CD4-positive, alpha-beta T cell (primary cell): ENCODE measurements at regions not wholly inside any gene's neighbourhood (a gene's known extent, or its start where the extent isn't known, plus 50 kb on each side); places are given as distances from the start of the nearest gene placed in this dataset.

Experiments
- ATAC-seq: fragments of 200-7000 bp; cut with Tn5 transposase; one replicate; pipeline ENCODE4 v1.10.0; 2022; ENCODE audit warnings: mild to moderate bottlenecking; ENCODE audit not compliant: poor library complexity
- CTCF ChIA-PET: fragments of 350-600 bp; sonication (Branson Sonifier 250); formaldehyde crosslinking; loops from one replicate; lab custom pipeline; 2021; ENCODE audit warnings: antibody characterized with exemption, inconsistent platforms; lab: Charles Lee
- POLR2A ChIA-PET: fragments of 350-600 bp; sonication (Branson Sonifier 250); formaldehyde crosslinking; loops from one replicate; lab custom pipeline; 2021; ENCODE audit warnings: antibody characterized with exemption, inconsistent platforms; lab: Charles Lee
- DNase-seq, 14 experiments: peaks; one replicate each; pipeline ENCODE4 v3.0.0-alpha.2; 2013 to 2020; ENCODE audit warnings: mixed read lengths in 2 of 14
- H3K27ac ChIP-seq, 2 donors: one replicate each; pipeline versions ENCODE4 v1.5.1 to v1.7.0; 2013; ENCODE audit warnings: low read length in 2 of 2, low read depth in 1 of 2, mild to moderate bottlenecking in 1 of 2
- H3K27me3 ChIP-seq, 2 experiments: 1 replicate in 1 of 2; 2 replicates in 1 of 2; pipeline versions ENCODE4 v1.6.1 to v1.7.0; 2013; ENCODE audit warnings: low read length in 2 of 2, control low read depth in 1 of 2, mild to moderate bottlenecking in 1 of 2, moderate library complexity in 1 of 2; ENCODE audit not compliant: insufficient read depth in 2 of 2, control insufficient read depth in 1 of 2
- H3K36me3 ChIP-seq: one replicate; pipeline ENCODE4 v1.6.1; 2013; ENCODE audit warnings: low read length, control low read depth; ENCODE audit not compliant: insufficient read depth
- H3K4me1 ChIP-seq: one replicate; pipeline ENCODE4 v1.6.1; 2013; ENCODE audit warnings: low read length, control low read depth; ENCODE audit not compliant: insufficient read depth
- H3K4me3 ChIP-seq: one replicate; pipeline ENCODE4 v1.5.1; 2013; ENCODE audit warnings: mild to moderate bottlenecking, low read length, moderate library complexity
- H3K9me3 ChIP-seq, 2 experiments: 1 replicate in 1 of 2; 2 replicates in 1 of 2; pipeline versions ENCODE4 v1.6.1 to v1.7.0; 2013; ENCODE audit warnings: low read length in 2 of 2, mild to moderate bottlenecking in 2 of 2, control low read depth in 1 of 2, moderate library complexity in 1 of 2; ENCODE audit not compliant: control insufficient read depth in 1 of 2, insufficient read depth in 1 of 2
- H3K27ac Mint-ChIP-seq: one replicate; pipeline ENCODE4 v1.8.0; 2020; ENCODE audit warnings: mixed read lengths
- H3K27me3 Mint-ChIP-seq: one replicate; pipeline ENCODE4 v1.8.0; 2021; ENCODE audit warnings: mixed read lengths
- H3K36me3 Mint-ChIP-seq: one replicate; pipeline ENCODE4 v1.8.0; 2021; ENCODE audit warnings: low read depth, mixed read lengths
- H3K4me1 Mint-ChIP-seq: one replicate; pipeline ENCODE4 v1.8.0; 2021; ENCODE audit warnings: low read depth, mixed read lengths
- H3K4me3 Mint-ChIP-seq: one replicate; pipeline ENCODE4 v1.8.0; 2020; ENCODE audit warnings: mild to moderate bottlenecking, mixed read lengths
- H3K9me3 Mint-ChIP-seq: one replicate; pipeline ENCODE4 v1.8.0; 2020; ENCODE audit warnings: mixed read lengths
- CTCF ChIP-seq: fragments of 200-600 bp; IDR thresholded peaks from one replicate; pipeline ENCODE4 v1.8.0; 2022; ENCODE audit warnings: antibody characterized with exemption, mild to moderate bottlenecking
- intact Hi-C, 2 experiments: fragments of 100-400 bp; cut with DNase I in 1 of 2; cut with micrococcal nuclease in 1 of 2; formaldehyde crosslinking; loops; one replicate each; pipeline versions ENCODE4 v1.15.1 to v1.9.0; 2023 to 2025; cut with DNase I, micrococcal nuclease

GRCh38 chr13:55230570-55230908 is 1910.2 kb upstream of the PRR20A start:
- POLR2A ChIA-PET, result no interaction called here
- intact Hi-C loops, result no loop called here
- no peak for DNase-seq

DNA sequence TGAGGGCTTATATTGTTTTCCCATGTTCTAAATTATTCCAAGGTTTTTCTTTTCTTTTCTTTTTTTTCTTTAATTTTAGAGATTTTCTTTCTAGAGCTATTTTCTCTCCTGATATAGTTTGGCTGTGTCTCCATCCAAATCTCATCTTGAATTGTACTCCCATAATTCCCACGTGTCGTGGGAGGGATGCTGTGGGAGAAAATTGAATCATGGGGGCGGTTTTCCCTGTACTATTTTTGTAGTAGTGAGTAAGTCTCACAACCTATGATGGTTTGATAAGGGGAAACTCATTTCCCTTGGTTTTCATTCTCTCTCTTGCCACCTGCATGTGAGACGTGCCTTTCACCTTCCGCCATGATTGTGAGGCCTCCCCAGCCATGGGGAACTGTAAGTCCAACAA is 1906.4 kb upstream of the PRR20A start:
- ATAC-seq (no peak), DNase-seq (no peak)
- POLR2A ChIA-PET, result no interaction called here
- H3K27ac ChIP-seq, result no peak overlapping the region
- peaks cover 11% of the 10 kb centered on the region for H3K9me3 Mint-ChIP-seq
- no peaks in the 10 kb centered on the region for H3K4me1 Mint-ChIP-seq
- no peak overlapping the region for H3K27ac Mint-ChIP-seq
- CTCF ChIA-PET, result no interaction called here
- H3K36me3 ChIP-seq, result no peaks in the 10 kb centered on the region
- H3K27me3 ChIP-seq, result no peaks in the 10 kb centered on the region
- H3K27me3 Mint-ChIP-seq, result no peaks in the 10 kb centered on the region
- no peak overlapping the region for H3K4me3 ChIP-seq
- no peak overlapping the region for H3K4me3 Mint-ChIP-seq
- intact Hi-C loops, result no loop called here
- H3K36me3 Mint-ChIP-seq, result no peaks in the 10 kb centered on the region
- no peaks in the 10 kb centered on the region for H3K9me3 ChIP-seq
- no peak for TF ChIP-seq CTCF
- H3K4me1 ChIP-seq, result no peaks in the 10 kb centered on the region

More at GRCh38 chr13:55230570-55230908, 1910.2 kb upstream of the PRR20A start:
- Mint-ChIP-seq H3K4me1 (no peaks in the 10 kb centered on the region), H3K27ac (no peak overlapping the region), H3K9me3 (peaks cover 12% of the 10 kb centered on the region), H3K27me3 (no peaks in the 10 kb centered on the region), H3K36me3 (no peaks in the 10 kb centered on the region), H3K4me3 (no peak overlapping the region)
- Histone ChIP-seq H3K4me3 (no peak overlapping the region), H3K9me3 (peaks cover 0 to 3% of the 10 kb centered on the region in 2 experiments), H3K27ac (no peak overlapping the region), H3K36me3 (no peaks in the 10 kb centered on the region), H3K27me3 (no peaks in the 10 kb centered on the region), H3K4me1 (no peaks in the 10 kb centered on the region)
- no peak for TF ChIP-seq CTCF
- no peak for ATAC-seq
- CTCF ChIA-PET, result no interaction called here

GRCh38 chr13:55245005-55245644 is 1895.6 kb upstream of the PRR20A start:
- Histone ChIP-seq H3K9me3 (peaks cover 4 to 7% of the 10 kb centered on the region in 2 experiments), H3K36me3 (no peaks in the 10 kb centered on the region), H3K4me3 (no peak overlapping the region), H3K4me1 (no peaks in the 10 kb centered on the region), H3K27me3 (no peaks in the 10 kb centered on the region), H3K27ac (no peak overlapping the region)
- Mint-ChIP-seq H3K27ac (no peak overlapping the region), H3K4me3 (no peak overlapping the region), H3K36me3 (no peaks in the 10 kb centered on the region), H3K27me3 (no peaks in the 10 kb centered on the region), H3K9me3 (peaks cover 10% of the 10 kb centered on the region), H3K4me1 (no peaks in the 10 kb centered on the region)
- ATAC-seq (no peak), DNase-seq (no peak)
- POLR2A ChIA-PET, result no interaction called here
- intact Hi-C loops, result no loop called here
- CTCF ChIA-PET, result no interaction called here
- TF ChIP-seq CTCF, result no peak
